ENCODE measurements at regions not wholly inside any gene's neighbourhood (a gene's known extent, or its start where the extent isn't known, plus 50 kb on each side); places are given as distances from the start of the nearest gene placed in this dataset.
"Not testable (repeated sequence)": the region's sequence is repeated elsewhere in the genome, so short reads cannot be mapped to it uniquely, and the experiment has no call there.

- TF ChIP-seq CTCF, POLR2AphosphoS5 (IDR thresholded peaks at IDR 0.05): not testable (repeated sequence)
These were observed 734.5 kb upstream of the BCHE start for GRCh38 chr3:166571686-166572085.

Measured in prostate gland (tissue), 2 donors.